T-helper 17 cell (primary cell): ENCODE measurements at regions not wholly inside any gene's neighbourhood (a gene's known extent, or its start where the extent isn't known, plus 50 kb on each side); places are given as distances from the start of the nearest gene placed in this dataset.

Source experiments
- ATAC-seq: fragments of 150-1000 bp; cut with Tn5 transposase; 2 replicates; pipeline ENCODE4 v1.10.0; 2021; ENCODE audit warnings: mild to moderate bottlenecking, moderate library complexity
- DNase-seq, 3 donors: peaks; one replicate each; pipeline versions ENCODE4 v3.0.0 to v3.0.0-alpha.2; 2020 to 2021
- H3K9me3 ChIP-seq: one replicate; pipeline ENCODE4 v1.7.0; 2013; ENCODE audit warnings: low read length, mild to moderate bottlenecking; ENCODE audit not compliant: control insufficient read depth, poor library complexity, severe bottlenecking
- H3K27ac Mint-ChIP-seq: one replicate; pipeline ENCODE4 v1.8.0; 2022; ENCODE audit warnings: mild to moderate bottlenecking, moderate library complexity, mixed read lengths
- H3K27me3 Mint-ChIP-seq: one replicate; pipeline ENCODE4 v1.8.0; 2022; ENCODE audit warnings: mixed read lengths
- H3K36me3 Mint-ChIP-seq: one replicate; pipeline ENCODE4 v1.8.0; 2022; ENCODE audit warnings: low read depth, mixed read lengths
- H3K4me1 Mint-ChIP-seq: one replicate; pipeline ENCODE4 v1.8.0; 2022; ENCODE audit warnings: mild to moderate bottlenecking, mixed read lengths
- H3K4me3 Mint-ChIP-seq: one replicate; pipeline ENCODE4 v1.8.0; 2022; ENCODE audit warnings: mild to moderate bottlenecking, moderate library complexity, mixed read lengths

DNA sequence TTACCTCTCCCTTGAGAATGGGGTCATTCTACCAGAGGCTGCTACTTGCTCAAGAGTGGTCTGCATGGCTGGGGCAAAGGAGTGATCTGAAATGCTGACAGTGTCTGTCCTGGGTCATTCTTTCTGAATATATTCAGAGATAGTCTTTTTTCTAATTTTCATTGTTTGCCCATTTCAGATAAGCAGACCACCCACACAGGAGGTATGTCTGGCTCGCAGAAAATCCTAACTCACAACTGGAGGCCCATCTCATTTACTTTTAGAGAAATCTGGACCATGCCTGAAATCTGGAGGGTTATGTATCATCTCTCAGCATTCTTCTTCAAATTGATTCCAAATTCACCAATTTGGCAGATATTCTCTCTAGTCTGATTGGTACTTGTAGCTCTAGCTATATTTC, 227.6 kb downstream of the SEC61B start:
- Mint-ChIP-seq H3K4me1 (no peaks in the 10 kb centered on the region), H3K36me3 (no peaks in the 10 kb centered on the region), H3K27me3 (peaks cover 30% of the 10 kb centered on the region), H3K27ac (no peak overlapping the region), H3K4me3 (no peak overlapping the region)
- ATAC-seq (no peak), DNase-seq (no peak)
- no peaks in the 10 kb centered on the region for H3K9me3 ChIP-seq

GRCh38 chr9:99451112-99451606, 229.1 kb downstream of the SEC61B start:
- no peaks in the 10 kb centered on the region for H3K36me3 Mint-ChIP-seq
- H3K4me1 Mint-ChIP-seq = no peaks in the 10 kb centered on the region
- H3K27ac Mint-ChIP-seq = no peak overlapping the region
- peaks cover 31% of the 10 kb centered on the region for H3K27me3 Mint-ChIP-seq
- ATAC-seq (no peak), DNase-seq (no peak)
- H3K9me3 ChIP-seq = no peaks in the 10 kb centered on the region
- H3K4me3 Mint-ChIP-seq = no peak overlapping the region

- no peaks in the 10 kb centered on the region for H3K36me3 Mint-ChIP-seq
- DNase-seq (no peak), ATAC-seq (no peak)
- no peak overlapping the region for H3K4me3 Mint-ChIP-seq
- peaks cover 25% of the 10 kb centered on the region for H3K27me3 Mint-ChIP-seq
- H3K9me3 ChIP-seq = no peaks in the 10 kb centered on the region
- H3K27ac Mint-ChIP-seq = no peak overlapping the region
- no peaks in the 10 kb centered on the region for H3K4me1 Mint-ChIP-seq
Observed at GRCh38 chr9:99457406-99457805, 235.3 kb downstream of the SEC61B start.

- Mint-ChIP-seq H3K36me3 (no peaks in the 10 kb centered on the region), H3K27me3 (peaks cover 28% of the 10 kb centered on the region), H3K4me3 (no peak overlapping the region), H3K27ac (no peak overlapping the region), H3K4me1 (no peaks in the 10 kb centered on the region)
- ATAC-seq = no peak
- no peaks in the 10 kb centered on the region for H3K9me3 ChIP-seq
- no peak for DNase-seq
Observed at GRCh38 chr9:99457981-99458380, 235.9 kb downstream of the SEC61B start.

- H3K9me3 ChIP-seq = no peaks in the 10 kb centered on the region
- Mint-ChIP-seq H3K27me3 (peaks cover 26% of the 10 kb centered on the region), H3K4me1 (no peaks in the 10 kb centered on the region), H3K27ac (no peak overlapping the region), H3K36me3 (no peaks in the 10 kb centered on the region), H3K4me3 (no peak overlapping the region)
- ATAC-seq = no peak
- no peak for DNase-seq
Observed at GRCh38 chr9:99459919-99460318, 237.8 kb downstream of the SEC61B start.

DNA sequence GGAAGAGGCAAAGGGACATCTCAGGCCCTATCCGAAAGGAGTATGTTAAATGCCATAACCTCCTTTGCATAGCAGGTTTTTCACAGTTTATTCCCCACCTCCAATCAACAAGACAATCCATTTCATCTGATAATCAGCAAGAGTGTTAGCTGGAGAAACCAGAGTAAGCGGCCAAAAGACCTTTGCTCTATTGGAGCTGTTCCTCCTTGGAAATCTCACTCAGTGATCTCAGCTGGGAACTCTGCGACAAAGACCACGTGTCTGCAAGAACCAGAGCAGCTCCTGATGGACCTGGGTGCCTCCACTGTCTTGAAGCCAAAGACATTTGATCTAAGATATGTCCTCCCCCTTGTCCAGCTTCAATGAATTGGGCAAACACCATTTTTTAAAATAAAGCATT, 241.0 kb downstream of the SEC61B start:
- H3K4me1 Mint-ChIP-seq = no peaks in the 10 kb centered on the region
- DNase-seq (no peak), ATAC-seq (no peak)
- no peaks in the 10 kb centered on the region for H3K36me3 Mint-ChIP-seq
- peaks cover 15% of the 10 kb centered on the region for H3K27me3 Mint-ChIP-seq
- no peak overlapping the region for H3K4me3 Mint-ChIP-seq
- no peaks in the 10 kb centered on the region for H3K9me3 ChIP-seq
- no peak overlapping the region for H3K27ac Mint-ChIP-seq

- no peak overlapping the region for H3K27ac Mint-ChIP-seq
- no peaks in the 10 kb centered on the region for H3K4me1 Mint-ChIP-seq
- H3K9me3 ChIP-seq = no peaks in the 10 kb centered on the region
- H3K36me3 Mint-ChIP-seq = no peaks in the 10 kb centered on the region
- ATAC-seq = no peak
- peaks cover 19% of the 10 kb centered on the region for H3K27me3 Mint-ChIP-seq
- no peak overlapping the region for H3K4me3 Mint-ChIP-seq
- no peak for DNase-seq
Observed at GRCh38 chr9:99464568-99464967, 242.5 kb downstream of the SEC61B start.

GRCh38 chr9:99465231-99465907, 243.3 kb downstream of the SEC61B start:
- Mint-ChIP-seq H3K27me3 (peaks cover 19% of the 10 kb centered on the region), H3K4me1 (no peaks in the 10 kb centered on the region), H3K36me3 (no peaks in the 10 kb centered on the region), H3K27ac (no peak overlapping the region), H3K4me3 (no peak overlapping the region)
- DNase-seq (no peak), ATAC-seq (no peak)
- H3K9me3 ChIP-seq = no peaks in the 10 kb centered on the region

GRCh38 chr9:99466104-99466503, 244.0 kb downstream of the SEC61B start:
- Mint-ChIP-seq H3K27me3 (peaks cover 20% of the 10 kb centered on the region), H3K27ac (no peak overlapping the region), H3K36me3 (no peaks in the 10 kb centered on the region), H3K4me1 (no peaks in the 10 kb centered on the region), H3K4me3 (no peak overlapping the region)
- no peaks in the 10 kb centered on the region for H3K9me3 ChIP-seq
- DNase-seq (no peak), ATAC-seq (no peak)

DNA sequence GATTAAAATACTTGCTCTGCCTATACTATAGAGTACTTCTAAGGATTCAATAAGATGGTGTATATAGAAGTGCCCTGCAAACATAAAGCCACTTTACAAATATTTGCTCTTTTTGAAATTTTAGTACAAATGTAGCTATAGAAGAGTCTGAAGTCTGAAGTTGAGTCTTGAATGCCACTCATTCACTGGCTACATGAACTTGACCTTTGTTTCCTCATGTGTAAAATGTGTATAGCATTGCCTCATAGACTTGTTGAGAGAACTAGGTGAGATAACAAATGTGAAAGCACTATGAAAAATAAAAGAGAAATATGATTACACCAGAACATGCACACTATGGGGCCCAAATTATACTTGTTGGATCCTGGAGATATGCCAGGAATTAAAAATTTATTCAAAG, 244.7 kb downstream of the SEC61B start:
- H3K9me3 ChIP-seq = no peaks in the 10 kb centered on the region
- Mint-ChIP-seq H3K4me3 (no peak overlapping the region), H3K27me3 (peaks cover 27% of the 10 kb centered on the region), H3K36me3 (no peaks in the 10 kb centered on the region), H3K27ac (no peak overlapping the region), H3K4me1 (no peaks in the 10 kb centered on the region)
- DNase-seq (no peak), ATAC-seq (no peak)

- no peak for ATAC-seq
- H3K4me1 Mint-ChIP-seq = no peaks in the 10 kb centered on the region
Observed at GRCh38 chr9:99471033-99471432, 249.0 kb downstream of the SEC61B start.

DNA sequence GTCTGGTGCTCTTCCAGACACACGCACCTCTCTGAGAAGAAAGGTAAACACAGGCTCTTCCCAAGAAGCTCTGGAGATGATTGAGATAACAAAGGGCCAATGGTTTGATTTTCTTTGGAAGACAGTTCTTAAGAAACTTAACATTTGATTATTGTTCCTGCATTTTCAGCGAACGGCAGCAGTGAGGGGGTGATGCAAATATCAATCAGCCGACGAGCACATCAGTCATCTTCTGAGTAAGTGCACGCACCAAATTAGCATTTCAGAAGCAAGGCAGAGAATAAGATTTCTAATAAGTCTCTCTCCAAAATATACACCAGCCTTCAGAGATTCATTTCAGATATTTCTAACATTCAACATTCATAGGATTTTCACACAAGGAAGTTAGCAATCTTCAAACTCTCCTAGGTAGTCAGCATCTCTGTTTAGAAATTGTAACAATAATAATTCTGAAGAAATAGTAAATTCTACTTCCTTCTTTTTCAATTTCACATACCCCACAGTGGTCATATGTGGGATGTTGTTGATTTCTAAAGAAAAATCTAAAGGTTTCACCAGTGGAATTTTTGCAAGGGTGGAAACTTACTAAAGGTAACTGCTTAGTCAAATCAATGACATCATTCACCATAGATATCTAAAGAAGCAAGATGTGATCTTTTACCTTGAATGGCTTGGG, 250.3 kb downstream of the SEC61B start:
- ATAC-seq (no peak), DNase-seq (no peak)
- Mint-ChIP-seq H3K4me1 (no peaks in the 10 kb centered on the region), H3K4me3 (no peak overlapping the region), H3K27me3 (peaks cover 47% of the 10 kb centered on the region), H3K27ac (no peak overlapping the region), H3K36me3 (no peaks in the 10 kb centered on the region)
- no peaks in the 10 kb centered on the region for H3K9me3 ChIP-seq

More at GRCh38 chr9:99471033-99471432, 249.0 kb downstream of the SEC61B start:
- no peak for DNase-seq
- Mint-ChIP-seq H3K27me3 (peaks cover 43% of the 10 kb centered on the region), H3K4me3 (no peak overlapping the region), H3K27ac (no peak overlapping the region), H3K36me3 (no peaks in the 10 kb centered on the region)
- no peaks in the 10 kb centered on the region for H3K9me3 ChIP-seq

- Mint-ChIP-seq H3K27ac (no peak overlapping the region), H3K4me3 (no peak overlapping the region), H3K4me1 (no peaks in the 10 kb centered on the region), H3K27me3 (peaks cover 52% of the 10 kb centered on the region), H3K36me3 (no peaks in the 10 kb centered on the region)
- ATAC-seq = no peak
- DNase-seq = no peak
- no peaks in the 10 kb centered on the region for H3K9me3 ChIP-seq
Observed at GRCh38 chr9:99472916-99473245, 250.8 kb downstream of the SEC61B start.

DNA sequence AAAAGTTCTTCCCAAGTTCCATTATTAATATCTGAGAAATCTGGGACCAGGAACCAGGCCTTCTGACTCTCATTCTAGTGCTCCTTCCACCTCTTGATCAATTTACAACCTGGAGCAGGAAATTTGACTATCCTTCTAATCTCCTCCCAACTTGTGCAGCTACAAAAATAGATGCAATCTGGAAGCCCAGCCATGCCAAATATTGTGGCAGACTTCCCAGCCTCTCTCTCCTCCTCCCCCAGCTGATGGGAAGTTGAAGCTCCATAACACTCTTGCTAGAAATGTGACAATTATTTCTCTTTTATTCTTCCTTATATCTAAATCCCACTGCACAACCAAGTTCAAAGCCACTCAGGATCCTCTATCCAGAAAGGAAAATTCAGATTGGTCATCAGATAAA, 252.1 kb downstream of the SEC61B start:
- DNase-seq (no peak), ATAC-seq (no peak)
- Mint-ChIP-seq H3K27ac (no peak overlapping the region), H3K36me3 (no peaks in the 10 kb centered on the region), H3K4me3 (no peak overlapping the region), H3K4me1 (no peaks in the 10 kb centered on the region), H3K27me3 (peaks cover 45% of the 10 kb centered on the region)
- no peaks in the 10 kb centered on the region for H3K9me3 ChIP-seq
